ENCODE measurements at regions not wholly inside any gene's neighbourhood (a gene's known extent, or its start where the extent isn't known, plus 50 kb on each side); places are given as distances from the start of the nearest gene placed in this dataset.

GRCh38 chr17:33560165-33560564, 267.1 kb upstream of the ASIC2 start:
- no peak overlapping the region for H3K27ac ChIP-seq (ENCODE audit: low read length)
- no peak for TF ChIP-seq CTCF (IDR thresholded peaks at IDR 0.05; ENCODE audit: low read length)
- TF ChIP-seq EZH2 (optimal IDR thresholded peaks at IDR 0.05; ENCODE audit: low read depth, low read length): no peak
- no peak for TF ChIP-seq EZH2phosphoT487 (IDR thresholded peaks at IDR 0.05; ENCODE audit: low read length)
- H3K9ac ChIP-seq (ENCODE audit: low read length): no peak overlapping the region
- H3K4me1 ChIP-seq (ENCODE audit: low read length): no peaks in the 10 kb centered on the region
- no peaks in the 10 kb centered on the region for H3K9me3 ChIP-seq (replicated peaks; ENCODE audit: insufficient read depth, low read length)
- H3K27me3 ChIP-seq (replicated peaks; ENCODE audit: insufficient read depth, low read length): no peaks in the 10 kb centered on the region
- no peaks in the 10 kb centered on the region for H3F3A ChIP-seq (ENCODE audit: insufficient read depth, low read length)
- no peaks in the 10 kb centered on the region for H3K79me2 ChIP-seq (ENCODE audit: low read length)
- H3K4me2 ChIP-seq (ENCODE audit: low read depth, low read length): no peak overlapping the region
- H4K20me1 ChIP-seq (ENCODE audit: insufficient read depth, low read length): no peaks in the 10 kb centered on the region
- H3K9me2 ChIP-seq (replicated peaks; ENCODE audit: insufficient read depth, low read length): no peaks in the 10 kb centered on the region
- H2AFZ ChIP-seq (ENCODE audit: low read length): no peak overlapping the region
- no peak overlapping the region for H3K4me3 ChIP-seq (ENCODE audit: low read length)
- no peaks in the 10 kb centered on the region for H3K36me3 ChIP-seq (replicated peaks; ENCODE audit: insufficient read depth, low read length)
- DNase-seq: no peak

DNA sequence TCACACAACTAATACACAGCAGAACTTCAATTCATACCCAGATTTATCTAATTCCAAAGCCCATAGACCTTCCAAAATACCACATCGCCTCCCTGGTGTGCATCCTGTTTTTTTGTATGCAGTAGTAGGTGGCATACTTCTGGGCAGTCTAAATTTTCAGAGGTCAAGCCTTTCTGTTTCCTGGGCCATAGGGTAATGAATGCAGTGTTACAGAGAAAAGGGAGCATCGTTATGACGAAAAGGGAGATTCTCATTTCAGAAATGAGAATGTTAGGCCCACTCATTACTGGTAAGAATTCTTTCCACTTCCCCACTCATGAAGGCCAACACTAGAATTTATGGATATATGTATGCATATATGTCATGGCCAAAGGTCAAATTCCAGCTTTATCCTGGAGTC, 267.8 kb upstream of the ASIC2 start:
- no peak overlapping the region for H2AFZ ChIP-seq (ENCODE audit: low read length)
- no peaks in the 10 kb centered on the region for H3K27me3 ChIP-seq (replicated peaks; ENCODE audit: insufficient read depth, low read length)
- TF ChIP-seq EZH2 (optimal IDR thresholded peaks at IDR 0.05; ENCODE audit: low read depth, low read length): no peak
- TF ChIP-seq CTCF (IDR thresholded peaks at IDR 0.05; ENCODE audit: low read length): no peak
- TF ChIP-seq EZH2phosphoT487 (IDR thresholded peaks at IDR 0.05; ENCODE audit: low read length): no peak
- no peaks in the 10 kb centered on the region for H4K20me1 ChIP-seq (ENCODE audit: insufficient read depth, low read length)
- no peak overlapping the region for H3K27ac ChIP-seq (ENCODE audit: low read length)
- no peaks in the 10 kb centered on the region for H3K9me2 ChIP-seq (replicated peaks; ENCODE audit: insufficient read depth, low read length)
- H3K9me3 ChIP-seq (replicated peaks; ENCODE audit: insufficient read depth, low read length): no peaks in the 10 kb centered on the region
- no peaks in the 10 kb centered on the region for H3F3A ChIP-seq (ENCODE audit: insufficient read depth, low read length)
- H3K4me2 ChIP-seq (ENCODE audit: low read depth, low read length): no peak overlapping the region
- DNase-seq: no peak
- no peak overlapping the region for H3K9ac ChIP-seq (ENCODE audit: low read length)
- no peaks in the 10 kb centered on the region for H3K4me1 ChIP-seq (ENCODE audit: low read length)
- H3K4me3 ChIP-seq (ENCODE audit: low read length): no peak overlapping the region
- no peaks in the 10 kb centered on the region for H3K36me3 ChIP-seq (replicated peaks; ENCODE audit: insufficient read depth, low read length)
- H3K79me2 ChIP-seq (ENCODE audit: low read length): no peaks in the 10 kb centered on the region

DNA sequence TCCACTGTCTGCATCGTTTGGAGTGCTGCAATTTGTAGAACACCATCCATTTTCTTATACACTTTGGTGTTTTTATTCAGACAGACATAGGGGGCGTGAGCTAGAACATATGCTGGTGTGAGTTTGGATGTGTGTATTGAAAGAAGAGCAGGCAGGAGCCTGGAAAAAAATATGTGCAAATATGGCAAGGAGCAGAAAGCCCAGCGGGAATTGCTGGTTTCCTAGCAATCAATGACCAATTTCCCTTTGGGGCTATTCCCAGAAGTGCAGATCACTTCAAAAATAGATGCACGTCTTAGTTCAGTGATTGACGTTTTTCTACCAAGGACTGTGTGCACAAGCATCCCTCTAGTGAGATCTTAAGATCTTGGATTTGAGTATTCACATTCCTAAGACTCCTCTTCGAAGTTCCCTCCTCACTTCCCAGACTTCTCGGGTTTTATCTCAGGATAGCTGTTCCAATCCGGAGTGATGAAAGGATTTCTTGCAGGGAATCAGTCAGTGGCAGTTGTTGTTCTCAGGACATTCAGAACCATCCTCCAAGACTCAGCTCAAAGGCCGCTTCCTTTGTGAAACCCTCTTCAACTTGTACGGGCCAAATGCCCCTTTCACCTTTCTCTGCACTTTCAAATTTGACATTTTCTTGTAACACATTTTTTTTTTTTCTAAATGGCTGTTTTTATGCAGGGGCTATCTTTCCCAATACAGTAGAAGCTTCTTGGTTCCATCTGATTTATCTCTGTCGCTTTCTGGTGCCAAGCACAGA, 268.7 kb upstream of the ASIC2 start:
- H3K36me3 ChIP-seq (replicated peaks; ENCODE audit: insufficient read depth, low read length): no peaks in the 10 kb centered on the region
- H3K4me3 ChIP-seq (ENCODE audit: low read length): no peak overlapping the region
- H3K9ac ChIP-seq (ENCODE audit: low read length): no peak overlapping the region
- H3K9me3 ChIP-seq (replicated peaks; ENCODE audit: insufficient read depth, low read length): no peaks in the 10 kb centered on the region
- no peaks in the 10 kb centered on the region for H3F3A ChIP-seq (ENCODE audit: insufficient read depth, low read length)
- H3K79me2 ChIP-seq (ENCODE audit: low read length): no peaks in the 10 kb centered on the region
- no peaks in the 10 kb centered on the region for H3K9me2 ChIP-seq (replicated peaks; ENCODE audit: insufficient read depth, low read length)
- H4K20me1 ChIP-seq (ENCODE audit: insufficient read depth, low read length): no peaks in the 10 kb centered on the region
- H3K4me2 ChIP-seq (ENCODE audit: low read depth, low read length): no peak overlapping the region
- TF ChIP-seq EZH2 (optimal IDR thresholded peaks at IDR 0.05; ENCODE audit: low read depth, low read length) (no peak), CTCF (IDR thresholded peaks at IDR 0.05; ENCODE audit: low read length) (no peak), EZH2phosphoT487 (IDR thresholded peaks at IDR 0.05; ENCODE audit: low read length) (no peak)
- H3K4me1 ChIP-seq (ENCODE audit: low read length): no peaks in the 10 kb centered on the region
- H3K27ac ChIP-seq (ENCODE audit: low read length): no peak overlapping the region
- H3K27me3 ChIP-seq (replicated peaks; ENCODE audit: insufficient read depth, low read length): no peaks in the 10 kb centered on the region
- peak; percentile 51 for DNase-seq
- no peak overlapping the region for H2AFZ ChIP-seq (ENCODE audit: low read length)

Data from MM.1S (cell line).